Fibroblast of the aortic adventitia (primary cell): ENCODE measurements at regions not wholly inside any gene's neighbourhood (a gene's known extent, or its start where the extent isn't known, plus 50 kb on each side); places are given as distances from the start of the nearest gene placed in this dataset.
"Not testable (repeated sequence)": the region's sequence is repeated elsewhere in the genome, so short reads cannot be mapped to it uniquely, and the experiment has no call there.

ENCODE experiments used
- DNase-seq: peaks from one replicate; pipeline ENCODE4 v3.0.0-alpha.2; 2010; ENCODE audit warnings: low read depth
- H3K4me3 ChIP-seq: 2 replicates; pipeline ENCODE4 v1.5.1; 2011; ENCODE audit warnings: low read depth, mild to moderate bottlenecking, control low read depth, low read length, moderate library complexity
- TF ChIP-seq, protein P1 (sequence below): IDR thresholded peaks from 2 replicates; pipeline ENCODE4 v1.5.1; 2011; ENCODE audit warnings: mild to moderate bottlenecking, low read length, control low read depth, inconsistent platforms; ENCODE audit not compliant: insufficient read depth

GRCh38 chr20:53792946-53793536 lies 199.4 kb upstream of the ZNF217 start:
- TF ChIP-seq, protein P1, sequence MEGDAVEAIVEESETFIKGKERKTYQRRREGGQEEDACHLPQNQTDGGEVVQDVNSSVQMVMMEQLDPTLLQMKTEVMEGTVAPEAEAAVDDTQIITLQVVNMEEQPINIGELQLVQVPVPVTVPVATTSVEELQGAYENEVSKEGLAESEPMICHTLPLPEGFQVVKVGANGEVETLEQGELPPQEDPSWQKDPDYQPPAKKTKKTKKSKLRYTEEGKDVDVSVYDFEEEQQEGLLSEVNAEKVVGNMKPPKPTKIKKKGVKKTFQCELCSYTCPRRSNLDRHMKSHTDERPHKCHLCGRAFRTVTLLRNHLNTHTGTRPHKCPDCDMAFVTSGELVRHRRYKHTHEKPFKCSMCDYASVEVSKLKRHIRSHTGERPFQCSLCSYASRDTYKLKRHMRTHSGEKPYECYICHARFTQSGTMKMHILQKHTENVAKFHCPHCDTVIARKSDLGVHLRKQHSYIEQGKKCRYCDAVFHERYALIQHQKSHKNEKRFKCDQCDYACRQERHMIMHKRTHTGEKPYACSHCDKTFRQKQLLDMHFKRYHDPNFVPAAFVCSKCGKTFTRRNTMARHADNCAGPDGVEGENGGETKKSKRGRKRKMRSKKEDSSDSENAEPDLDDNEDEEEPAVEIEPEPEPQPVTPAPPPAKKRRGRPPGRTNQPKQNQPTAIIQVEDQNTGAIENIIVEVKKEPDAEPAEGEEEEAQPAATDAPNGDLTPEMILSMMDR, result no peak
- no peak for DNase-seq

DNA sequence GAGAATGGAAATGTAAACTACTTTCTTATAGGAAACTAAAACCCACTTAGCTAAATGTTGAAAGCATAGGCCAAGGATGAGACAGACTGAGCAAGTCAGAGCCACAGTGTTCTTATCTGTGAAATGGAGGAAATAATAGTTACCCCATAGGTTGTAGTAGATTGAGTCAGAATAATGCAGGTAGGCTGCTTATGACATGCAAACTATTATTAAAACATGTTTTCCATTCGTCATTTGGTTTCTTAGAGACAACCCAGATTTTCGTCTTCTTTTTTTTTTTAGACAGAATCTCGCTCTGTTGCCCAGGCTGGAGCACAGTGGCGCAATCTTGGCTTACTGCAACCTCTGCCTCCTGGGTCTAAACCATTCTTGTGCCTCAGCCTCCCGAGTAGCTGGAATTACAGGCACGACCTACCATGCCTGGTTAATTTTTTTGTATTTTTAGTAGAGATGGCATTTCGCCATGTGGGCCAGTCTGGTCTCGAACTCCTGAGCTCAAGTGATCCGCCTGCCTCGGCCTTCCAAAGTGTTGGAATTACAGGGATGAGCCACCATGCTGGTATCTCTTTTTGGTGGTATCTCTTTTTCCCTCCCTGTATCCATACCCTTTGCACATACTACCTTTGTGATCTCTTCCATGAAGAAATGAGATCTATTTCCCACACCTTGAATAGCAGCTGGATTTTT lies 196.5 kb upstream of the ZNF217 start:
- TF ChIP-seq, protein P1, result no peak
- no peak for DNase-seq
- no peak overlapping the region for H3K4me3 ChIP-seq

More at GRCh38 chr20:53792946-53793536, 199.4 kb upstream of the ZNF217 start:
- H3K4me3 ChIP-seq, result no peak overlapping the region

- H3K4me3 ChIP-seq, result no peak overlapping the region
- TF ChIP-seq, protein P1, result no peak
- DNase-seq, result no peak
Observed at GRCh38 chr20:53788253-53789022, 194.8 kb upstream of the ZNF217 start.

- H3K4me3 ChIP-seq, DNase-seq: not testable (repeated sequence)
Observed at GRCh38 chr20:53787491-53787931, 193.9 kb upstream of the ZNF217 start.

DNA sequence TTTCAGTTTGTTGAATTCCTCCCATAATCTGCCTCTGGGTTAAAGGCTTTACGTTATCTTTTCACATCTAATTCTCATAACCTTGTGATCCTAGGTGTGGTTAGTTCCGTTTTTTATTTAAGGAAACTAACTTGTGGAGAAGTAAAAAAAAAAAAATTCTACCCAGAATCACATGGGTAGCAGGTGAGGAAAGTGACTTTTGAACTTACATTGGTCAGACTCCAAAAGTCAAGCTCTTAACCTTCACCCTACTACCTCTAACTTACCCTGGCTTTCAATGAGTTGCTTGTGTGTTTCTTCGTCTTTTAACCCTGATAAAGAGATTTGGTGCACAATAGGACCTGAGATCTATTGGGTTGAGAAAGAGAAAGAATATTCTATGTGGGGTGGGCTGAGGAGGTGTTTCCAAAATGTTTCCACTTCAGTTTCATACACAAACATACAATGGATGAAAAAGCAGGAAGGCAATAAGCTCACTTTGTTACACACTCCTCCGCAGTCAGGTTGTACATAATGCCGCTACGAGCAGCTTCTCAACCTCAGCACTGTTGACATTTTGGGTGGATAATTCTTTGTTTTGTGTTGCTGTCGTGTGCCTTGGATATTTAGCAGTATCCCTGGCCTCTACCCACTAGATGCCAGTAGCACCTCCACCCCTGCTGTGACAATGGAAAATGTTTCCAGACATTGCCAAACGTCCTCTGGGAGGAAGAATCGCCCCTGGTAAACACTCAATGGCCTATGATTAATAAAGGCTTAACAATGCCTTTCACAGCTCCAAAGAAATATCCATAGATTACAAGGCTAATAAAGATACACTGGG lies 193.0 kb upstream of the ZNF217 start:
- DNase-seq, result no peak
- H3K4me3 ChIP-seq, result no peak overlapping the region
- TF ChIP-seq, protein P1, result no peak

DNA sequence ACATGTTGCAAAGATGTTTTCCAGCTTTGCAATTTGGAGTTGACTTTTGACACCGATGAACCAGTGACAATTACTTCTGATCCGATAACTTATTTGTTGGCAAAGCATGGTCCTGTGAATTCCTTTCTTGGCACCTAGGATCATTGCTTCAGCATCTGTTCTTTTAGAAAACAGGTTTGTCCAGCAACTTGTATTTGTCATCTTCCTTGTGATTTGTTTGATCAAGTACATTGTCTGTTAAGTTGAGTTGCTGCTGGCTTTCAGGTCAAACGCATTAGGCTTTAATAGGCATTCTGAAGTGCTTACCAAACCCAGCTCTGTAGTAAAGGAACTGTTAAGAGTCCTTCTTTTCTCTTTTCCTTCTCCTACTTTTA lies 192.4 kb upstream of the ZNF217 start:
- H3K4me3 ChIP-seq, result no peak overlapping the region
- DNase-seq, result no peak
- TF ChIP-seq, protein P1, result no peak

DNA sequence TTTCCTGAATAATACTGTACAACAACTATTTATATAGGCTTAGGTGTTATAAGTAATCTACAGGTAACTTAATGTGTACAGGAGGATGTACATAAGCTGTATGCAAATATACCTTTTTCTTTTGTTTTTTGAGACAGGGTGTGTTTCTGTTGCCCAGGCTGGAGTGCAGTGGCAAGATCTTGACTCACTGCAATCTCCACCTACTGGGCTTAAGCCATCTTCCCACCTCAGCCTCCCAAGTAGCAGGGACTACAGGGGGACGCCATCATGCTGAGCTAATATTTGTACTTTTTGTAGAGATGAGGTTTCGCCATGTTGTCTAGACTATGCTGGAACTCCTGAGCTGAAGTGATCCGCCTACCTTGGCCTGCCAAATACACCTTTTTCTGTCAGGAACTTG lies 191.7 kb upstream of the ZNF217 start:
- TF ChIP-seq, protein P1, result no peak
- H3K4me3 ChIP-seq, result no peak overlapping the region
- DNase-seq, result no peak
